Loucy (cell line): ENCODE measurements at regions not wholly inside any gene's neighbourhood (a gene's known extent, or its start where the extent isn't known, plus 50 kb on each side); places are given as distances from the start of the nearest gene placed in this dataset.

Experiments
- H2AFZ ChIP-seq: fragments of 200-600 bp; sonication (generic); 2 replicates; pipeline ENCODE4 v1.6.0; 2016; ENCODE audit warnings: antibody characterized with exemption, mild to moderate bottlenecking, low read length, moderate library complexity
- H3F3A ChIP-seq: fragments of 200-600 bp; 2 replicates; pipeline ENCODE4 v1.6.0; 2016; ENCODE audit warnings: antibody characterized with exemption, low read depth, mild to moderate bottlenecking
- H3K27me3 ChIP-seq: fragments of 200-600 bp; sonication (generic); 2 replicates; pipeline ENCODE4 v1.6.1; 2014; ENCODE audit warnings: low read length, mild to moderate bottlenecking; ENCODE audit not compliant: insufficient read depth, poor library complexity, severe bottlenecking
- H3K36me3 ChIP-seq: fragments of 200-600 bp; sonication (generic); 2 replicates; pipeline ENCODE4 v1.6.1; 2016; ENCODE audit warnings: low read length; ENCODE audit not compliant: insufficient read depth
- H3K4me1 ChIP-seq: fragments of 200-600 bp; sonication (generic); 2 replicates; pipeline ENCODE4 v1.5.1; 2014; ENCODE audit warnings: low read length, mild to moderate bottlenecking; ENCODE audit not compliant: insufficient read depth, poor library complexity, severe bottlenecking
- H3K4me2 ChIP-seq: fragments of 200-600 bp; sonication (generic); 2 replicates; pipeline ENCODE4 v1.6.0; 2014; ENCODE audit warnings: antibody characterized with exemption, low read length, low read depth, mild to moderate bottlenecking; ENCODE audit not compliant: poor library complexity, severe bottlenecking
- H3K4me3 ChIP-seq: fragments of 200-600 bp; sonication (generic); 2 replicates; pipeline ENCODE4 v1.5.1; 2014; ENCODE audit warnings: low read length, mild to moderate bottlenecking, mixed read lengths; ENCODE audit not compliant: poor library complexity, severe bottlenecking
- H3K79me2 ChIP-seq: fragments of 200-600 bp; sonication (generic); 2 replicates; pipeline ENCODE4 v1.6.1; 2014; ENCODE audit warnings: low read length; ENCODE audit not compliant: insufficient read depth
- H3K9ac ChIP-seq: fragments of 200-600 bp; sonication (generic); 2 replicates; pipeline ENCODE4 v1.6.0; 2014; ENCODE audit warnings: mild to moderate bottlenecking, low read depth, low read length, moderate library complexity; ENCODE audit not compliant: poor library complexity, severe bottlenecking
- H3K9me2 ChIP-seq: fragments of 200-600 bp; sonication (generic); replicated peaks from 2 replicates; pipeline ENCODE4 v1.6.1; 2016; ENCODE audit warnings: low read depth, low read length, mixed read lengths
- H3K9me3 ChIP-seq: fragments of 200-600 bp; sonication (generic); 2 replicates; pipeline ENCODE4 v1.6.1; 2014; ENCODE audit warnings: mild to moderate bottlenecking, antibody characterized with exemption, low read length, low read depth; ENCODE audit not compliant: insufficient read depth
- H4K20me1 ChIP-seq: fragments of 200-600 bp; sonication (generic); 2 replicates; pipeline ENCODE4 v1.6.0; 2014; ENCODE audit warnings: antibody characterized with exemption, low read length, mild to moderate bottlenecking; ENCODE audit not compliant: insufficient read depth, poor library complexity, severe bottlenecking
- EZH2phosphoT487 ChIP-seq: fragments of 200-600 bp; IDR thresholded peaks from 2 replicates; pipeline ENCODE4 v1.6.1; 2018; ENCODE audit warnings: antibody characterized with exemption, mild to moderate bottlenecking, moderate library complexity, borderline replicate concordance
- TF ChIP-seq, protein P1 (sequence below): fragments of 200-600 bp; sonication (generic); conservative IDR thresholded peaks from 2 replicates; pipeline ENCODE4 v1.5.1; 2014; ENCODE audit warnings: mild to moderate bottlenecking, antibody characterized with exemption, low read length

DNA sequence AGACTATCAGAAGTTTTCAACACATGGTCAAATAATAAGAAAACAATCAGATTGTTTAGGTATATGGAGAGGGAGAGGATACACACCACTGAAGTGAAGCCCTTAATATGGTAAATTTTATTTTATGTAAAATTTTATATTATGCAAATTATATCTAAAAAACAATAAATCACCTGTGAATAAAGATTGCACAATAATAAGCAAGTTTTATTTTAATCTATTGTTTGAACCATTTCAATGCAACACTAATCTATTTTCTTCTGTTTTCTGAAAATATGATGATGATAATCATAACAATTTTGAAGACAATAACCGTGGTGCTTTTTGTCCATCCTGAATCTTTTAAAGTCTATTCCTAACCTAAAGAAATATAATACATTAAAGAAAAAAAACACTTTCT is 1473.5 kb upstream of the TENM4 start:
- H3K9ac ChIP-seq, result no peak overlapping the region
- H3K9me2 ChIP-seq, result no peaks in the 10 kb centered on the region
- H3K27me3 ChIP-seq, result no peaks in the 10 kb centered on the region
- no peaks in the 10 kb centered on the region for H3K79me2 ChIP-seq
- H3K4me2 ChIP-seq, result no peak overlapping the region
- no peaks in the 10 kb centered on the region for H3F3A ChIP-seq
- H3K4me3 ChIP-seq, result no peak overlapping the region
- no peaks in the 10 kb centered on the region for H3K9me3 ChIP-seq
- no peaks in the 10 kb centered on the region for H3K4me1 ChIP-seq
- H4K20me1 ChIP-seq, result no peaks in the 10 kb centered on the region
- no peak overlapping the region for H2AFZ ChIP-seq
- H3K36me3 ChIP-seq, result no peaks in the 10 kb centered on the region
- TF ChIP-seq EZH2phosphoT487, result no peak
- TF ChIP-seq, protein P1, sequence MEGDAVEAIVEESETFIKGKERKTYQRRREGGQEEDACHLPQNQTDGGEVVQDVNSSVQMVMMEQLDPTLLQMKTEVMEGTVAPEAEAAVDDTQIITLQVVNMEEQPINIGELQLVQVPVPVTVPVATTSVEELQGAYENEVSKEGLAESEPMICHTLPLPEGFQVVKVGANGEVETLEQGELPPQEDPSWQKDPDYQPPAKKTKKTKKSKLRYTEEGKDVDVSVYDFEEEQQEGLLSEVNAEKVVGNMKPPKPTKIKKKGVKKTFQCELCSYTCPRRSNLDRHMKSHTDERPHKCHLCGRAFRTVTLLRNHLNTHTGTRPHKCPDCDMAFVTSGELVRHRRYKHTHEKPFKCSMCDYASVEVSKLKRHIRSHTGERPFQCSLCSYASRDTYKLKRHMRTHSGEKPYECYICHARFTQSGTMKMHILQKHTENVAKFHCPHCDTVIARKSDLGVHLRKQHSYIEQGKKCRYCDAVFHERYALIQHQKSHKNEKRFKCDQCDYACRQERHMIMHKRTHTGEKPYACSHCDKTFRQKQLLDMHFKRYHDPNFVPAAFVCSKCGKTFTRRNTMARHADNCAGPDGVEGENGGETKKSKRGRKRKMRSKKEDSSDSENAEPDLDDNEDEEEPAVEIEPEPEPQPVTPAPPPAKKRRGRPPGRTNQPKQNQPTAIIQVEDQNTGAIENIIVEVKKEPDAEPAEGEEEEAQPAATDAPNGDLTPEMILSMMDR, result no peak

DNA sequence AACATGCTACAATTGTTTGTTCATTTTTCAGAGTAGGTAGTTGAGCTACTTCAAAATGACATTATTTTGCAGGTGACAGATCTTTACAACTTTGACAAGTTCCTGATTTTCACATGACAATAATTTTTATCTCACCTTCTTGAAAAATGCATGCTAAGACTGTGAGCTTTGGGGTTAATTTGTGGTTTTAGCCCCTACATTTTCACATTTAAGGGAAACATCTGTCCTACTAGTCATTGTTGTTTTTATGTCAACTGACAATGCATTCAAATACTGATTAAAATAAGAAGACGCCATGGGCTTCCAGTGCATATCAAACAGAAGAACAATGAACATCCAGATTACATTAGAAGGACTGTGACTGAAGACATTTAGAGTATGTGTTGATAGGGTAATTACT is 1470.8 kb upstream of the TENM4 start:
- H3K4me3 ChIP-seq, result no peak overlapping the region
- H3K4me2 ChIP-seq, result no peak overlapping the region
- H3K36me3 ChIP-seq, result no peaks in the 10 kb centered on the region
- no peak for TF ChIP-seq EZH2phosphoT487
- TF ChIP-seq, protein P1, result no peak
- H3K9ac ChIP-seq, result no peak overlapping the region
- H3K79me2 ChIP-seq, result no peaks in the 10 kb centered on the region
- no peaks in the 10 kb centered on the region for H3K27me3 ChIP-seq
- H4K20me1 ChIP-seq, result no peaks in the 10 kb centered on the region
- H3K4me1 ChIP-seq, result no peaks in the 10 kb centered on the region
- H3F3A ChIP-seq, result no peaks in the 10 kb centered on the region
- H3K9me2 ChIP-seq, result no peaks in the 10 kb centered on the region
- H2AFZ ChIP-seq, result no peak overlapping the region
- no peaks in the 10 kb centered on the region for H3K9me3 ChIP-seq

DNA sequence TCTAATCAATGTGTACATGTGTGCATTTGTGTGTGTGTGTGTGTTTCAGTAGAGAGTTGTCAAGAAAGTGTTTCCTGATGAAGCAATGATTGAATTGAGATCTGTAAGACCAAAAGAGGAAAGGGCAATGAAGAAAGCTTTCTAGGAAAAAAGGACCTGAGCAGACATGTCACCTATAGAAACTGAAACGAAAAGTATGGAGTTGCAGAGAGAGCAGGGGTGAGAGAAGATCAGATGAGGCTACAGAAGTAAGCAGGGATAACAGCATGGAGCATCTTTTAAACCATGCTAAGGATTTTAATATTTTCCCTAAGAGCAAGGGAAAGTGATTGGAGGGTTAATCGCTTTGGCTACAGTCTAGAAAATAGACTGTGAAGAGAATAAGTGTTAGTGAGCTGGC is 1459.4 kb upstream of the TENM4 start:
- Histone ChIP-seq H3K36me3 (no peaks in the 10 kb centered on the region), H2AFZ (no peak overlapping the region), H3F3A (no peaks in the 10 kb centered on the region), H3K4me3 (no peak overlapping the region), H3K9ac (no peak overlapping the region), H3K9me3 (no peaks in the 10 kb centered on the region), H3K4me1 (no peaks in the 10 kb centered on the region), H3K9me2 (no peaks in the 10 kb centered on the region), H3K27me3 (no peaks in the 10 kb centered on the region), H4K20me1 (no peaks in the 10 kb centered on the region), H3K79me2 (no peaks in the 10 kb centered on the region), H3K4me2 (no peak overlapping the region)
- no peak for TF ChIP-seq EZH2phosphoT487
- TF ChIP-seq, protein P1, result no peak
